ENCODE measurements at regions not wholly inside any gene's neighbourhood (a gene's known extent, or its start where the extent isn't known, plus 50 kb on each side); places are given as distances from the start of the nearest gene placed in this dataset.

GRCh38 chr5:6243706-6244338, 134.5 kb downstream of the MED10 start:
- TF ChIP-seq EZH2 (IDR thresholded peaks at IDR 0.05; ENCODE audit: low read length) (no peak), CTCF (optimal IDR thresholded peaks at IDR 0.05 in 1 of 3, IDR thresholded peaks at IDR 0.05 in 1 of 3, conservative IDR thresholded peaks at IDR 0.05 in 1 of 3; ENCODE audit: extremely low read depth in 1 of 3, insufficient read depth in 2 of 3, low read length in 3 of 3) (no peak)

Measured in keratinocyte (primary cell).